T-helper 1 cell treated with Interleukin-12 subunit alpha and Interleukin-12 subunit beta and Interleukin-4 antibody, amounts not matched to agents 30 μg/mL and 1 μg/mL, for 36 hours (primary cell): ENCODE measurements at regions not wholly inside any gene's neighbourhood (a gene's known extent, or its start where the extent isn't known, plus 50 kb on each side); places are given as distances from the start of the nearest gene placed in this dataset.
"Not testable (repeated sequence)": the region's sequence is repeated elsewhere in the genome, so short reads cannot be mapped to it uniquely, and the experiment has no call there.

Experiments used
- H3K27ac Mint-ChIP-seq: one replicate; pipeline ENCODE4 v1.8.0; 2021; ENCODE audit warnings: mild to moderate bottlenecking, mixed read lengths
- H3K27me3 Mint-ChIP-seq: one replicate; pipeline ENCODE4 v1.8.0; 2021; ENCODE audit warnings: low read depth, mixed read lengths
- H3K36me3 Mint-ChIP-seq: one replicate; pipeline ENCODE4 v1.8.0; 2021; ENCODE audit warnings: low read depth, mixed read lengths
- H3K4me1 Mint-ChIP-seq: one replicate; pipeline ENCODE4 v1.8.0; 2021; ENCODE audit warnings: low read depth, mixed read lengths
- H3K4me3 Mint-ChIP-seq: one replicate; pipeline ENCODE4 v1.8.0; 2021; ENCODE audit warnings: mild to moderate bottlenecking, moderate library complexity, mixed read lengths
- H3K9me3 Mint-ChIP-seq: one replicate; pipeline ENCODE4 v1.8.0; 2021; ENCODE audit warnings: mixed read lengths

- Mint-ChIP-seq H3K36me3 (peaks cover 22% of the 10 kb centered on the region), H3K27me3 (peaks cover 11% of the 10 kb centered on the region), H3K27ac (no peak overlapping the region)
Measured at GRCh38 chr6:137409266-137409777, 84.9 kb downstream of the OLIG3 start.

GRCh38 chr6:137407816-137408215, 86.4 kb downstream of the OLIG3 start:
- Mint-ChIP-seq H3K27me3 (peaks cover 4% of the 10 kb centered on the region), H3K4me1 (peaks cover 16% of the 10 kb centered on the region), H3K36me3 (peaks cover 22% of the 10 kb centered on the region), H3K27ac (peak overlapping the region; percentile 41), H3K4me3 (no peak overlapping the region), H3K9me3 (peaks cover 26% of the 10 kb centered on the region)

More at GRCh38 chr6:137409266-137409777, 84.9 kb downstream of the OLIG3 start:
- H3K4me3 Mint-ChIP-seq: no peak overlapping the region
- H3K4me1 Mint-ChIP-seq: peaks cover 16% of the 10 kb centered on the region
- peaks cover 26% of the 10 kb centered on the region for H3K9me3 Mint-ChIP-seq

GRCh38 chr6:137405806-137406205, 88.4 kb downstream of the OLIG3 start:
- Mint-ChIP-seq H3K27me3 (no peaks in the 10 kb centered on the region), H3K4me3 (no peak overlapping the region), H3K4me1 (peaks cover 16% of the 10 kb centered on the region), H3K9me3 (peaks cover 26% of the 10 kb centered on the region), H3K27ac (no peak overlapping the region), H3K36me3 (peaks cover 22% of the 10 kb centered on the region)

GRCh38 chr6:137403855-137404254, 90.3 kb downstream of the OLIG3 start:
- Mint-ChIP-seq H3K27me3 (no peaks in the 10 kb centered on the region), H3K9me3 (peaks cover 21% of the 10 kb centered on the region), H3K4me1 (peaks cover 25% of the 10 kb centered on the region), H3K27ac (no peak overlapping the region), H3K36me3 (peaks cover 17% of the 10 kb centered on the region), H3K4me3 (no peak overlapping the region)

GRCh38 chr6:137403443-137403842, 90.8 kb downstream of the OLIG3 start:
- peaks cover 17% of the 10 kb centered on the region for H3K36me3 Mint-ChIP-seq
- no peak overlapping the region for H3K4me3 Mint-ChIP-seq
- H3K27ac Mint-ChIP-seq: no peak overlapping the region
- no peaks in the 10 kb centered on the region for H3K27me3 Mint-ChIP-seq
- H3K4me1 Mint-ChIP-seq: peaks cover 25% of the 10 kb centered on the region
- H3K9me3 Mint-ChIP-seq: peaks cover 21% of the 10 kb centered on the region

GRCh38 chr6:137402143-137402680, 92.0 kb downstream of the OLIG3 start:
- Mint-ChIP-seq H3K27ac (no peak overlapping the region), H3K27me3 (no peaks in the 10 kb centered on the region), H3K9me3 (peaks cover 11% of the 10 kb centered on the region), H3K4me1 (peaks cover 18% of the 10 kb centered on the region), H3K36me3 (peaks cover 18% of the 10 kb centered on the region), H3K4me3 (no peak overlapping the region)

GRCh38 chr6:137401088-137401487, 93.1 kb downstream of the OLIG3 start:
- no peaks in the 10 kb centered on the region for H3K9me3 Mint-ChIP-seq
- H3K4me3 Mint-ChIP-seq: no peak overlapping the region
- peaks cover 16% of the 10 kb centered on the region for H3K4me1 Mint-ChIP-seq
- peaks cover 9% of the 10 kb centered on the region for H3K36me3 Mint-ChIP-seq
- no peaks in the 10 kb centered on the region for H3K27me3 Mint-ChIP-seq
- H3K27ac Mint-ChIP-seq: no peak overlapping the region

- peak overlapping the region; percentile 49 for H3K27ac Mint-ChIP-seq
Measured at GRCh38 chr6:137399881-137400443, 94.2 kb downstream of the OLIG3 start.

GRCh38 chr6:137395316-137395715, 98.9 kb downstream of the OLIG3 start:
- peaks cover 34% of the 10 kb centered on the region for H3K4me1 Mint-ChIP-seq
- peaks cover 19% of the 10 kb centered on the region for H3K9me3 Mint-ChIP-seq
- no peak overlapping the region for H3K27ac Mint-ChIP-seq
- H3K4me3 Mint-ChIP-seq: no peak overlapping the region
- no peaks in the 10 kb centered on the region for H3K27me3 Mint-ChIP-seq
- H3K36me3 Mint-ChIP-seq: peaks cover 19% of the 10 kb centered on the region

More at GRCh38 chr6:137399881-137400443, 94.2 kb downstream of the OLIG3 start:
- Mint-ChIP-seq H3K36me3 (peaks cover 6% of the 10 kb centered on the region), H3K27me3 (no peaks in the 10 kb centered on the region), H3K4me3 (no peak overlapping the region), H3K9me3 (peaks cover 3% of the 10 kb centered on the region), H3K4me1 (peaks cover 16% of the 10 kb centered on the region)

GRCh38 chr6:137391061-137391814, 103.0 kb downstream of the OLIG3 start:
- no peak overlapping the region for H3K27ac Mint-ChIP-seq
- H3K36me3 Mint-ChIP-seq: peaks cover 18% of the 10 kb centered on the region
- H3K27me3 Mint-ChIP-seq: no peaks in the 10 kb centered on the region
- H3K4me3 Mint-ChIP-seq: no peak overlapping the region
- H3K4me1 Mint-ChIP-seq: peaks cover 49% of the 10 kb centered on the region
- H3K9me3 Mint-ChIP-seq: peaks cover 32% of the 10 kb centered on the region

GRCh38 chr6:137390334-137390733, 103.9 kb downstream of the OLIG3 start:
- Mint-ChIP-seq H3K27ac (peak overlapping the region; percentile 87), H3K9me3 (peaks cover 34% of the 10 kb centered on the region), H3K4me3 (peak overlapping the region; percentile 47), H3K27me3 (no peaks in the 10 kb centered on the region), H3K4me1 (peaks cover 50% of the 10 kb centered on the region), H3K36me3 (peaks cover 21% of the 10 kb centered on the region)

- peaks cover 47% of the 10 kb centered on the region for H3K4me1 Mint-ChIP-seq
- peaks cover 28% of the 10 kb centered on the region for H3K9me3 Mint-ChIP-seq
- peak overlapping the region; percentile 70 for H3K4me3 Mint-ChIP-seq
- peaks cover 18% of the 10 kb centered on the region for H3K36me3 Mint-ChIP-seq
- H3K27me3 Mint-ChIP-seq: no peaks in the 10 kb centered on the region
- peak overlapping the region; percentile 87 for H3K27ac Mint-ChIP-seq
Measured at GRCh38 chr6:137389150-137389704, 105.0 kb downstream of the OLIG3 start.

- H3K36me3 Mint-ChIP-seq: peaks cover 14% of the 10 kb centered on the region
- H3K4me1 Mint-ChIP-seq: peaks cover 54% of the 10 kb centered on the region
- H3K4me3 Mint-ChIP-seq: no peak overlapping the region
- peaks cover 25% of the 10 kb centered on the region for H3K9me3 Mint-ChIP-seq
- no peaks in the 10 kb centered on the region for H3K27me3 Mint-ChIP-seq
- no peak overlapping the region for H3K27ac Mint-ChIP-seq
Measured at GRCh38 chr6:137387096-137387764, 107.0 kb downstream of the OLIG3 start.

- H3K36me3 Mint-ChIP-seq: peaks cover 10% of the 10 kb centered on the region
- H3K27me3 Mint-ChIP-seq, H3K27ac Mint-ChIP-seq, H3K4me3 Mint-ChIP-seq: not testable (repeated sequence)
- H3K4me1 Mint-ChIP-seq: peaks cover 28% of the 10 kb centered on the region
- peaks cover 27% of the 10 kb centered on the region for H3K9me3 Mint-ChIP-seq
Measured at GRCh38 chr6:137383287-137383686, 110.9 kb downstream of the OLIG3 start.
